NOMO-1 treated with DMSO at 0.1 percent for 48 hours (cell line): ENCODE measurements at regions not wholly inside any gene's neighbourhood (a gene's known extent, or its start where the extent isn't known, plus 50 kb on each side); places are given as distances from the start of the nearest gene placed in this dataset.
A peak's percentile ranks its signal among the peaks of the same experiment; 100 is the strongest.

Experiments
- DNase-seq: peaks from one replicate; lab custom pipeline; 2025; ENCODE audit not compliant: unreplicated experiment; lab: John Stamatoyannopoulos, UW

DNA sequence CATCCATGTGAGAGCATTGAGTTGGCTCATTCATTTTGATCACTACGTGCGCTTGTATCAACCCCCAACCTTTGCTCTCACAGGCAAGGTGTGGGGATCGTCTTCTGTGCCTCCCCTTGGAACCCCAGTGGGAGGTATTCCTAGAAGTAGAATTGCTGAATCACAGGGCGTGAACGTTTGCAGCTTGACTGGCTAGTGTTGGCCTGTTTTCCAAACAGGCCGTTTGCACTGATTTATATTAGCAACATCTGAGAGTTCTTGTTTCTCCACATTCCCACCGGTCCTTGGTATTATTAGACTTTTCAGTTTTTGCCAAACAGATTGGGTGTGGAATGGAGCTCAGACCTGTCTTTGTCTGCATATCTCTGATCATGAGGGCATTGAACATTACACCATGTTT, 288.6 kb upstream of the PWP1 start:
- no peak for DNase-seq

DNA sequence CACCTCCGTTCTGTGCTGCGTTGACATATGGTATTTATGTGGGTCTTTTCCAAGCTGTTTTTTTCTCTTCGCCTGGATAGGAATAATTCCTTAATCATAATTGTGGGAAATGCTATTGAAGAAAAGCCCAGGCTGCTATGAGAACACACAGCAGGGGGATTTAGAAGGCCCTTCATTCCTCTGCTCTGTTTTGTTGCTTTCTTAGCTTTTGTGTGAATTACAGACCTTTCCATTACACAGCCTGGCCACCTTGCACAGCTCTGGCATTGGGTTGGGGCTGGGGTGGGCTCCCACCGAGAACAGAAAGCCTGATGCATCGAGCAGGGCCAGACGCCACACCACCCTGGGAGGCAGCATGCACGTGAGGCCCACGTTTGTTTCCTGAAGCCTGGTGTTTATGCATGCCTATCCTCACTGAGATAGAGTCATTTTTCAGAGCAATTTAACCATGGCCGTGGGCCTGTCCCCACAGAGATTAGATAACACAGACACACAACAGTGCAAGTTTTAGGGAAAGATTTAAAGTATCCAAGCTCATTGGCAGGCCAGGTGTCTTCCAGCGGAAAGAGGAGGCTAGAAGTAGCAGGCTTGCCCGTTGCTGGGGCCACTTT, 287.6 kb upstream of the PWP1 start:
- DNase-seq, result no peak

DNA sequence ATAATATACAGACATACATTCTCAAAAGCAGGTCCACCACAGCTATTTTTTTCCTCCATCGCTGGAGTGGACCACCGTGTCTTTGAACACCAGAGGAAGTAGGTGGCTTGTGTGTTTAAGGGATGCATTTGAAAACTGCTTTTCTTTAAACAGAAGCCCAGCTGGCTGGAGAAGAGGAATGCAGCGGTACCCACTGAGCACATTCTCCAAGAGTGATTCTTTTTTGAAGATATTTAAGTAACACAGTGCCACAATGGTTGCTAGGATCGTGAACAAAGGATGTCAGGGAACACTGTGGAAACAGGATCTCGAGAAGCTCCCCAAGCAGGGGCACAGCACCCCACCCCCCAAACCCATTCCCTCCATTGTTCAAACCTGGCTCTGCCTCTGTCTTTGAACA, 286.6 kb upstream of the PWP1 start:
- DNase-seq, result no peak

DNA sequence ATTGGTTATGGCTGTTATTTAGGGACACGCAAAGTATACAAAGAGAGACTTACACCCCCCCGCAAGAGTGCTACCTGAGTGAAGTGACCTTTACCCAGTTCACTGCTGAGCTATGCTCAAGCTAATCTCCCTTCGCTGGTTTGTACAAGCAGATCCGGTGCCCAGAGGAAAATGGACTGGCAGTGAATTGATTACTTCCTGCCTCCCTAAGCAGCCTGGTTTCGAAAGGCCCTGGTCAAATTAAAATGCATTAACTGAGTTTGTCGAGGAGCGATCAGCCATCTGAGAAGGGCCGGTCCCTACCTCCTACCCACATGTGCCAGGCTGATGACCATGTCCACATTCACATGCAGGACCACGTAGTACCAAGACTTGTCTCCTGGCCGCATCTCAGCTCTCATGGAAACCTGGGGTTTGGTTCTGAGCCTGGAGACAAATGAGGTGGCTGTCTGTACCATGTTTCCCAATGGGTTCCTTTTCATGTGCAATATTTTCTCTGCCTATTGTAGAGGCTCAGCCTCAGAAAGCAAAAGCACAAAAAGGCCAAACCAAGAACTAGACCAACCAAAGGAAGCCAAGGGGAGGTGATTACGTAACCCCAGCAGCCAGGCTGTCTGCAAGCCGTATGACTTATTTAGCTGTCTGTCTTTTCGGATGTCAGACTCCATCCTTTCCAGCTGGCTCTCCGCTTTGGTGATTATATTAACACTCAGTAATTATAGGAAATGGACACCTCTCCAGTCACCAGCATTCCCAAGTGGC, 284.7 kb upstream of the PWP1 start:
- DNase-seq, result peak; percentile 77

DNA sequence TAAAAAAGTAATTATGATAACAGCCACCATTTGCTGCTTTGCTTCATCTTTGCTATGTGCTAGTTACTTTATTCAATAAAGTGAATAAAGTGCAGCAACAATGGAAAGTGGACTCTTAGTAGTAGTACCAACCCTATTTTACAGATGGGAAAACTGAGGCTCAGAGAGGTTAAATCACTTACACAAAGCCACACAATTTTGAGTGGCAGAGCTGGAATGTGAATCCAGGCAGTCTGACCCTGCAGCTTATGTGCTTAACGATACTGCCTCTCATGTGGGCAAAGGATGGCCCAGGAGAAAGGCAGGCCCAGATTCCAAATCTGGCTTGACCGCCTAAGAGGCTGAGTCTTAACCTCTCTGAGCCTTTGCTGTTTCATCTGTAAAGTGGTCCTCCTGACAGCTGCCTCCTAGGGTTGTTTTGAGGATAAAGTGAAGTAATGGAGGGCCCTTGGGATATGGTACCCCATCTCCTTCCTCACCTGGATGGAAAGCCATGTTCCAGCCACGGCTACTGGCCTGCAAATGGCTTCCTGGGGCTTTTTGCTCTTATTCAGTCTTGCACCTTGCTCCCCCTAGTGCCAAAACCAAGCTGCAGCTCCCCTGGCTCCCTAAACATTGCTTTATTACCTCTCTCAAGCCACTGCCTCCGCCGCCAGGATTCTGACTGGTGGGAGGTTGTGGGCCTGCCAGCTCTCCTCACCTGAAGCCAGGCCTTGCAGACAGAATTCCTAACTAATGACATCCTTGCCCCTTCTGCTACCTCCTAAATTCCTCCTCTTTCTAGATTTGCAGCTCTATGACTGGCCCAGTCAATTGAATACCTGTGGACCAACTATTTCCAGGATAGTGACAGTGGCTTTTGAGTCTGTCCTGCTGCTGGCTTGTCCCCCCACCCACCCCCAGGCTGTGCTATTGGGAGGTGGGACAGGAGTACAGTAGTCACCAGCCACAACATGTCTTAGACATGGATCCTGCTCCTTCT, 283.3 kb upstream of the PWP1 start:
- peak; percentile 51 for DNase-seq

DNA sequence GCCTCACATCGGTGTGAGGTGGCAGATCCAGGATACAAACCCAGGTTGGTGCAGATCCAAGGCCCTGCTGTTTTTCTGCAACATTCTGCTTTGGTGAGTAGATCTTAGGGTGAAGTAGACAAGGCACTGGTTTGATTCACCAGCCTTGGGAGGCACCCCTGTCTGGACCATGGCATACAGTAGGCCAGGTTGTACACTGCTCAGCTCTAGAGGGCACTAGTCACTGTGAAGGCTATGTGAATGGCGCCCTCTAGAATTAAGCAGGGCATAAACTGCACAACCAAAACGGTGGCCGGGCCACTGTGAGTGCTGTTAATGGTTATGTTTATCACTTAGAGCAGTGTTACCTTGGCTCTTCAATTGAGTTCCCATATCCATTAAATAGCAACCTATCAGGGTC, 280.6 kb upstream of the PWP1 start:
- DNase-seq, result no peak

DNA sequence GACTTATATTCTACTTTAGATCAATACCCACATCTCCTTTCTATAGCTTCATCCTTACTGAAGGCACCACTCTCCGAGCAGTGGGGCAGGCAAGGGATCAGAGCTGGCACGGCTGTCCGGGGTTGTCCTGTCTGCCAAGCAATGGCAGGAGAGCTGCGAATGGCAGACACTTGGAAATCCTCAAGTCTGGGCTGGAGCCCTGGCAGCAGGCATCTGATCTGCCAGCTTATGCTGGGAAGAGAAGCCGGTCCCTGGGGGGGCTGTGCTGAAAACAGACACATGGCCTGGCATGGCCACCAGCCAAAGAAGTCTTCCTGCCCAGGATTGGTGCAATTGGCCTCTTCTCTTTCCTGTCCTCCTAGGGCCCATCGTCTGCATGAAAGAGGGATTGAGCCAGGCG, 280.2 kb upstream of the PWP1 start:
- no peak for DNase-seq

DNA sequence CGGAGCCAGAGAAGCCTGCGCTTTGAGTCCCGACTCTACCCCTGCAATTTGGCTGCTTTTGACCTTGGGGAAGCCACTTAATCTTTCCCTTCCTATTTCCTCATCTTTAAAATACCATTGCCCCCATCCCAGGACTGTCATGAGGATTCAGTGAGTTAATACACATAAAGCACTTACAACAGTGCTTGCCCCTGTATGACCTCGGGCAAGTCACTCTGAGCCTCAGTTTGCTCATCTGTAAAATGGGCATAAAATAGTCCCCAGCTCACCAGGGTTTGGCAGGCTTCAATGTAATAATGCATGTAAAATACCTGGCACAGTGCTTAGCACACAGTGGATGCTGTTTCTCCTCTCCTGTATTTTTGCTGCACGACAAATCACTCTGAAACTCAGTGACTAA, 278.7 kb upstream of the PWP1 start:
- no peak for DNase-seq

DNA sequence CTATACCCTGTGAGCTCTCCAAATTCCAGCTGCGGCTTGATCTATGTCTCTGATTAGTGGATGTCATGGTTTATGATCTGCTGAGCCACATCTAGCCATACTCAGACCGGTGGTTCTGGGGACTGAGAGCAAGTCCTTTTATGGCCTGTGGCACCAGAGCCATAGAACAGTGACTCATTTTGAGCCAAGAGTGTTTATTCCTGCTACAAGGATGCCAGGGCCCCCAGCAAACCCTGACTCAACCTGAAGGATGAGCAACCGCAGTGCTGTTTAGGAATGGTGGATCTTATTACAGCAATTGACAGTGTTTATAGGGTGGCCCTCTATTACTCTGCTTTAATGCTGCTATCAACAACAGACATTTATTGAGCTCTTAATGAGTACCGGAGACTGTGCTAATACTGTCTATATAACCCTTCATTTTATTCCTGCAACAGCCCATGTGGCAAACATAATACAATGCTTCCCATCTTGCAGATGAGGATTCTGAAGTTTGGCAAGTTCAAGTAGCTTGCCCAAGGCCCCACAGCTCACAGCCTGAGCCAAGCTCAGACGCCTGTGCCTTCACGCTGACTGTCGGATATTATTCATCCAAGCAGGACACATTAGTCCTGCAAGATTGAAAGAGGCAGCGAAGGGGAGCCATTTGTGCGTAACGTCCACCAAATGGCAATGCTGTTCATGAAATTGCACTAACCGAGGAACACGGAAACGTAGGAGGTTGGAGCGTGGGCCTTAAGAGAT, 273.6 kb upstream of the PWP1 start:
- DNase-seq, result no peak

DNA sequence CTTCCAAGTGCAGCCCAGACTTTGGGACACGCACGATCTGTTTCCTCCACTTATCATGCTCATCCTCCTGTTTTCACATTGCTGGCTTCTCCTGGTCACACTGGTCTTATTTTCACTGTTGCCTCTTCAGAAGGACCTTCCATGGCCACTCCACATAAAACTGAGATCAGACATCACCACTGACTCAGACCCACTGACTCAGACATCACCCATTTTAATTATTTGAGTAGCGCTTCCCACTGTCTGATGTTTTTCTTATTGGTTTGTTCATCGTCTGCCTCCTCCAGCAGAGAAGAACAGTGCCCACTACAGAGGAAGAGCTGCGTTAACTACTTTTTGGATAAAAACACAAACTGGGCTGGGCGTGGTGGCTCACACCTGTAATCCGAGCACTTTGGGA, 270.5 kb upstream of the PWP1 start:
- no peak for DNase-seq

DNA sequence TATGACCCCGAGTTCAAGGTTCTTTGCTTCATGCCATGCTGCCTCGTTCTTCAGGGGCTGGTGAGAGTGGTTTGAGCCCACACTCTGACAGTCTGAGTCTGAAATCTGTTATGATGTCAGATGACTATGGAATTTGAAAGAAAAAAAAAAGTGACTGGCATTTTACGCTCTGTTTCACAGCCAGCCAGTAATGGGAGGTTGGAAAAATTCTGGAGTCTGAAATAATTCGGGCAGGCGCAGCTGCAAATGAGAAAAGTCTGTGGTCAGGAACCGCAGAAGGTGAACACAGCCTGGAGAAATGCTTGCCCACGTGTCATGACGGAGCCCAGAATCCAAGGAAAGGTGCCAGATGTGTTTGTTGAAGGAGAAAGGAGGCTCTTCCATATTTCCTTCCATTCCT, 269.8 kb upstream of the PWP1 start:
- DNase-seq, result no peak

DNA sequence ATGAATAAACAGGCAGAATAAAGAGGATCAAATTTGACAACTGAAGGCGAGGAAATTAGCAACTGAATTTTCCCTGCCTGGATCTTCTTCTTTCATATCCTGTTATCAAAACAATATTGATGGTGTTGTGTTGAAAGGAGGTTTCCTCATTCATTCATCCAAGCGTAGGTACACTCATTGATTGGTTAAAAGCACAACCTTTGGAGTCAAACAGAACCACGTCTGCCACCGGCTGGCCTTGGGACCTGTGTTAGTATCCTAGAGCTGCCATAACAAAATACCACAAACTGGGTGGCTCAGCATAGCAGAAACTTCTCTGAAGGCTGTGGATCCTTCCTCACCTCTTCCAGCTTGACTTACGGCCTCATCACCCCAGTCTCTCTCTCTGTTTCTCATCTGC, 268.6 kb upstream of the PWP1 start:
- DNase-seq, result no peak

DNA sequence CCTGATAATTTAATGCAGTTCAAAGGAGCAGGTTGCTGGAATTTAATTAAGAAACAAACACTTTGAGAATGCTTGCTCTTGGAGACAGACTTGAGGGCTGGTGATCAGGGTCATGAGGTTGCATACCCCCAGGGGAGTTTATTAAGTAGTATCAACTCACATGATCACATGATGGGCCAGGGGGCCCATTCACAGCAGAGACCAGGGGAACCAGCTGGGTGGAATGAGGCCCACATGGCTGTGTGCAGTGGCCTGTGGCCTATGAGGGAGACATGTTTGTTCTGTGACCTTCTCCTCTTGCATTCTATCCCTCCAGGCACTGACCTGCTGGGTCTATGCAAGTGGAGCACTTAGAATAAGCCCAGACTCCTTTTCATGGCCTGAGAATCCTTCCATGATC, 266.6 kb upstream of the PWP1 start:
- no peak for DNase-seq

DNA sequence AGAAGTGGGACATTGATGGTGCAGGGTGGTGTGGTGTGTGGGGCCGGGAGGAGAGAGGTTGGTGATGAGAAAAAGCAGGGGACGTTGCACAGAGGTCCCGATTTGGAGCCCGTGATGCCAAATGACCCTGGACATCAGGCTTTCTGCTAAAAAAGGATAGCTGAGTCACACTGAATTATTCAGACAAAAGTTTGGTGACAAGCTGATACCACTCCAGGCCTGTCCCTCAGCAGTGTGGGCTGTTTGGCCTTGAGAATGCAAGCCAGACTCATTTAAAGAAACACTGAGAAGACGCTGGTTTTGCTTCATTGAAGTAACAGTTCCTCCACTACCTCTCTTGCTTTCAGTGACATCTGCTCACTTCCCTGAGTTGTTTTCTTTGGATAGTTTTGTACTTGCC, 262.1 kb upstream of the PWP1 start:
- no peak for DNase-seq

DNA sequence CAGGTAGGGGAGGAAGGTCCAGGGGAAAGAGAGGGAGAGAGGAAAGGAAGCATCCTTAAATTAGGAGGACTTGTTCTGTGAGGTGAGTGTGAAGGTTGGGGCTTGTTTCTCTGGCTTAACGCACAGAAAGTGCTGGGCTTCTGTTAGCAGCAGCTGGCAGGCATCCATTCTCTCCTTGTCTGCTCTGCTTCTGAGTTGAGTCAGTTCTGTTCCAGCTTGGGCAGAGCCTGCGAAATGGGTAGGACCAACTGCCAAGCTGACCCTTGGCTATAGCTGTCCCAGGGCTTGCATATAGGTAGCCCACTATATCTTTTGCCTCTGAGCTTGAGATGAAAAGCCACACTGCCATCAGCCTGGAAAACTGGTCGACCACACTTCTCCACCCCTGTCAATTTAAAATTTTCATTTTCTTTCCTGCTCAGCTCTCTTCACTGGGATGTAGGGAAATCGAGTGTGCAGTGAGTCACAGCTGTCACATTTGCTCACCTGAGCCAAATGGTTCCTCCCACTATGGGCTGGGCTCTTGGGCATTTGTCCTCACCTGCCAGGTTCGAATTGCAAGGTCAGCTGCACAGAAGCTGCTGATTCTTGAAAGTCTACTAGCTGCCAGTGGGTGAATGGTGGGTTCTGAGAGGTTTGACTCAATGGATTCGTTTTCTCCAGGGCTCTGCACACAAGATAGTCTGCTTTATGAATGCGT, 256.4 kb upstream of the PWP1 start:
- no peak for DNase-seq

DNA sequence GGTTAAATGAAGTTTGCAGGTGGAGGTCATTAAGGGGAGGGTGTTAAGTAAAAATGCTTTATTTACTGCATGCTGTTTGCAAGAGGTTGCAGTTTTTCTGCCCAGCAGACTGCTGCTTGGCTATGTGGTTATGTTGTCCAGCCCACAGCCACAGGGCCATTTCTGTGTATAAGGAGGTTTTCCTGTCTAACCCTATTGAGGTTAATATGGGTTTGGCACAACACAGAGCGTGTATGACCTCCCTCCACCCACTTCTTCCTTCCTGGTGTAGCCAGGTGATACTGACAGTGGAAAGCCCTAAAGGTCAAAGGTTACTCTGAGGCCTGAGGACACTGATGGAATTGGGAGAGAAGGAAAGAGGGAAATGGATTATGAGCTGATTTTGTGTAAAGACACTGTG, 253.7 kb upstream of the PWP1 start:
- DNase-seq, result no peak

DNA sequence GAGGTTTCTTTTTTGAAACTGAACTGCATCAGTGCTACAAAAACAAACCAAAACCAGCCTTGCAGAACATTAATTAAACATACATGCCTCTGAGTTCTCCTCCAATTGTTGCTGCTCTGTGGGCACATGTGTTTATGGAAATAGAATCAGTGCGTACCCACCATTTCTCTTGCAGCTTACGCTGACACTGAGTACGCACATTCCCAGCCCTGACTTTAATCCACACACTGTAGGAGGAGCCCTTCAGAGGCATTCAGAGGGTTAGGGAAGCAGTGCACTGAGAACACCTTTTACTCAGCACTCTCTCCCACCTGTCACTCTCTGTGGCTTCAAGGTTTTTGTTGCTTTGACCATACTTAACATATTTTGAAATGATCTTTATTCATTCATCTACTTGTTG, 250.5 kb upstream of the PWP1 start:
- no peak for DNase-seq

DNA sequence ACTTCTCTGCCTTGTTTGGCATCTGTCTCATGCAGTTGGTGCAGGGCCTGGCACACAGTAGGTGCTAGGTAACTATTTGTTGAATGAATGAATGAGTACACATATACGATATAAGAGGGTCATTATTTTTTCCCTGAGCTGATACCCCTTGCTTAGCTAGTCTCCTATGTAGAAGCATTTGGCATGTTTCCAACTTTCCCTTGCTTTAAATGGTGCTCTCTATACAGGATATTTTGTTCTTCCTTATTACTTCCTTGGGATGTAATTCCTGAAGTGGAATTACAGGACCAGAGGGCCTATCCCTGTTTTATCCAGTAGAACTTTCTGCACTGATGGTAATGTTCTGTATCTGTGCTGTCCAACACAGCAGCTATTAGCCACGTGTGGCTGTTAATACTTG, 250.1 kb upstream of the PWP1 start:
- DNase-seq, result no peak

DNA sequence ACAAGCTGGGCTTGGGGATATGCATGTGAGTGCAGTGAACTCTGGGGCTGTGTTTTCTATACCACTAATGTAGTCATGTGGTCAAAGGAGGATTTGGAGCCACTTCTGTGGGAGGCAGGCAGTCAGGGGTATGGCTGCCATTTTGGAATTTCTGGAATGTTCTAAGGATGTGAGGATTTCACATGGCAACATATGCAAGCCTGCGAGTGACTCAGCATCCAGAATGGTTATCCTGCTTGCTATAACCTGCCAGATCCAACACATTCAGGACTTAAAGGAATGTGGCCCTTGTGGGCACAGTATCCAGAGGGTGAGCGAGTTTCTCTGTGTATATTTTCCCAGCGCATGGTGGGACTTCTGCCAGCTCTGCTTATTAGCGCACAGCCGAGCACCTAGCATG, 249.2 kb upstream of the PWP1 start:
- DNase-seq, result no peak

DNA sequence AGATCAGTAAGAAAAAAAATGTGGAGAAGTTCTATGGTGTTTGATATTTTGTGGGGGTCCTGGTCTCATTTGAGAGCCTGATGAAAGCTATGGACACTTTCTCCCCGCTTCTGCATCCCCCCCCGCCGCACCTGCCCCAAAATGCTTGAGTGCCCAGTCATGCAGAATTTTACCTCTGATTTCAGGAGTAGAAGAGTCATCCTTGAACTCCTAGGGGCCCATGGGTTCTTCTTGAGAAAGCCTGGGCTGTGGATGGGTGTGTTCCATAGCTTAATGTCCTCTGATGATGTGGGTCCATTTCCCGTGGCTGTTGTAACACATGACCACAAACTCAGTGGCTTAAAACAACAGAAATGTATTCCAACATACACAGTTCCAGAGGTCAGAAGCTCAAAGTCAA, 248.8 kb upstream of the PWP1 start:
- DNase-seq, result no peak

DNA sequence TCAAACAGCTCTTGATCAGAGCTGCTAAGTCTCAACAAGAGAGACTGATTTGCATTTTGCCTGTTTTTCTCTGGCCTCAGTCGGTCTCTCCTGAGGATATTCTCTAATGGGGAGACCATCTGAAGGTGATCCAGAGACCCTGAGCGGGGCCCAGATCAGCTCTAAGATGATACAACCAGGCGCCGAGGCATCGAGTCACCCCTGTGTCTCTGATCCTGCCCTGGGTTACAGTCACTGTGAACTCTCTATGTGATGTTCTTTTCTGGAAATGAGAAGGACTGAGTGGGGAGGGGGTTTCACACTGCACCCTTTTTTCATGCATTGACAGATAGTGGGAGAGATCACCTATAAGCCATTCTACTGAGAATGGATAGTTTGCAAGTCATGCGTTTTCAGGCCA, 247.6 kb upstream of the PWP1 start:
- no peak for DNase-seq
